Activated CD8-positive, alpha-beta memory T cell treated with anti-CD3 and anti-CD28 coated beads, Interleukin-2, amount 50 U/mL, for 48 hours (primary cell): ENCODE measurements at regions not wholly inside any gene's neighbourhood (a gene's known extent, or its start where the extent isn't known, plus 50 kb on each side); places are given as distances from the start of the nearest gene placed in this dataset.
"Not testable (repeated sequence)": the region's sequence is repeated elsewhere in the genome, so short reads cannot be mapped to it uniquely, and the experiment has no call there.

ENCODE experiments used
- DNase-seq: peaks from one replicate; pipeline ENCODE4 v3.0.0-alpha.2; 2020

DNA sequence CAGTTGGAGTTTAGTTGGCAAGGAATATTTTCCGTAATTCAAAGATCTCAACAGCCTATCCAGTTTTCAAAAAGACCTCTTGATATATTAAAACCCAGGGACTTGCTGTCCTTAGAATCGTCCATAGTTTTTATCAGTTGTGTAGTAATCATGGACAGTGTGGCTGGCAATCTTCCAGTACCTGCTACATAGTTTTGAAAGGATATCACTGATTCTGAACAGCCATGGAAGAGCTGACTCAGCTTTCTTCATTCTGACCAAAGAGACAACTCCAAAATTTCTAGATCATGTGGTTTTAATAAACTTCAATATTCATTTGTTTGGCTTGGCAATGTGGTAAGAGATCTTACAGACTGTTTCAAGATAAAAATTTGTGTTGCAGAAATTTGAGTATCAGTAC, 616.7 kb downstream of the TDRD15 start:
- DNase-seq, result no peak

DNA sequence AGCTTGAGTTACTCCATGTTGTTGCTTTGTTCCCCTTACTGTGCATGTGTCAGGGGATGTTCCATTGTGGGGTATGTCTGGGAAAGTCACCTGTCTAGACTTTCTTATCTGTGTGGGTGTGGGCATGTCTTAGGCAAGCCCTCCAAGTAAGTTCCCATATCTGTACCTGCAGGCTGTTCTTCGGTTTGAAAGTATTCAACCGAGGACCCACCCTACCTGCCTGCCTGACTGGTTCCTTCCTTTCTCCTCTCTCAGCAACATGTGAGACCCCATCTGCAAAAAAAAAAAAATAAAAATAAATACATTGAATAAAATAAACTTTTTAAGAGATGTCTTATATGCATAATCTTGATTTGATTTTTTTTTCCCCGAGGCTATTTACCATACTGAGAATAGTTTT, 622.7 kb downstream of the TDRD15 start:
- DNase-seq, result no peak

GRCh38 chr2:21748501-21748900, 624.7 kb downstream of the TDRD15 start:
- no peak for DNase-seq

DNA sequence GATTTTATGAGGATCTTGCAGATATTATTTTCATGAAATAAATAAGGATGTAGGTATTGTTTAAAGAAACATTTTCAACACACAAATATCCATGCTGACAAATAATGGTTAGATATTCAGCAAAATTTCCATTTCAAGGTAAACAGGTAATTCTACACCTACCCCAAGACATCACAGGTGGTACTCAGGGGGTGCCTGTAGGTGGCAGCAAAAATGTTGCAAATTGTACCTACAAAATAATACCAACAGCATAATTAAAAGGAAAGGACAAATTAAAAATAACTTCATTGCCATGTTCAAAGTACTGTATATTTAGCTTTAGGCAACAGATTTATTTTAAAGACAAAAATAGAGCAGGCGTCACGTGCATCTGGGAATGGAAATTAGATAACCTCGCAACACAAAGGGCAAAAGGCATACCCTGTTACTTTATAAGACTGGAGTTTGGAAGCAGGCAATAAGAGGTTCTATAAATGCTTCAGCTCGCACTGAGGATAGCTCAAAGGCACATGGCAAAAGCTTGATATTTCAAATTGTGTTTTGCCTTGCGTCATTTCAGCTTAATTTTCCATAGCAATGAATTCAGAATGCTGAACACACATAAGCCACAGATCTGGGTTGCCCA, 630.5 kb downstream of the TDRD15 start:
- DNase-seq, result no peak

DNA sequence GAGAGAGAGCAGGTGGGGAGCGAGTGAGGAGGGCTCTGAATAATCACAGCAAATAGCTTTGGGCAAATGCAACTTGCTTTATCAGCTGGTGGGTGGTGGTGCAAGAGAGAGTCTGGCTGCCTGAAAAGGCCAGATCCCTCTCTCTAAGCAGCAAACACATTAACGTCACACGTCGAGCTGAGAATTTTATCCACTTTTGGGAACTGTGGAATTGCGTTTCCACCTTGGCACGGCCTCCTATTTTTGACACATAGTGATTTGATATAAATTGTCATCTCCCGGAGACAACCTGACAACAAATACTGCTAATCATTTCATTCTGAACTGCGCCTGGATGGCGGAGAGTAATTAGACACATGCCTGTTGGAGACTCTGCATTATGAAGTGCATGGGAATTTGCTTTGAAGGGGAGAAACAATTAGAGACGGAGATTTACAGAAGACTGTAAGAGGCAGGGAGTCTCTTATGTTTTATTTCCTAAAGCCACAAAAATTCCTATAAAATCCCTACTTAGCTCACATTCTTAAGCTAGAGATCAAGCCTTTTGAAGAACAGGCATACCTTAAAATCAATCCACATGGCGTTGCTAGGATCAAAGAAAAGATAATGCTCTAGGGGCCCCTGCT, 634.1 kb downstream of the TDRD15 start:
- no peak for DNase-seq

- DNase-seq, result no peak
Observed at GRCh38 chr2:21759819-21760218, 636.1 kb downstream of the TDRD15 start.

- no peak for DNase-seq
Observed at GRCh38 chr2:21761361-21761760, 637.6 kb downstream of the TDRD15 start.

DNA sequence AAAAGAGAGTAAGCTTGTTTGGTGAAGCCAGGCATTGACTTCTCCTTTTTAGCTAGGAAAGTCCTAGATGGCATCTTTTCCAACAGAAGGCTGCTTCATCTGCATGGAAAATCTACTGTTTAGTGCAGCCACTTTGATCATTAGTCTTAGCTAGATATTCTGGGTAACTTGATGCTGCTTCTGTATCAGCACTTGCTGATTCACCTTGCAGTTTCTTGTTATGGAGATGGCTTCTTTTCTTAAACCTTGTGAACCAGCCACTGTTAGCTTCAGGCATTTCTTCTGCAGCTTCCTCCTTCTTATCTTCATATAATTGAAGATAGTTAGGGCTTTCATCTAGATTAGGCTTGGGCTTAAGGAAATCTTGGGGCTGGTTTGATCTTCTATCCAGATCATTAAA, 639.7 kb downstream of the TDRD15 start:
- DNase-seq, result no peak

GRCh38 chr2:21770787-21771186, 647.0 kb downstream of the TDRD15 start:
- no peak for DNase-seq

GRCh38 chr2:21772624-21773023, 648.9 kb downstream of the TDRD15 start:
- no peak for DNase-seq

DNA sequence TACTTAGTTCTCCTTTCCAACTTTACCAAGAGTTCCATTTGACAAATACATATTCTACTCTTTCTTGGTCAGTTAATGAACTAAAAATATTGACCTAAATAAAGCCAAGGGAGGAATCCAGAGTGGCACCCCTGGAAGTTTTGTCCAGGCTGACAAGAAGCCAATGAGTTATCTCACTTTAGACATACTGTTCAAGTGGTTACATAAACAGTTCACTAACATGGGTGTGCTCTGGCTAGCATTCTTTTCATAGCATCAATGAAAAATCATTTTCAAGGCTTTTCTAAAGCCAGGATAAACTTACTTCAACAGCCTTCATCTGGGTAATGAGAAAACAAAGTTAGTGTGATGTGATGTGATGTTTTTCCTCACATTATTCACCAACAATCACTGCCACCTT, 649.4 kb downstream of the TDRD15 start:
- DNase-seq, result no peak

- DNase-seq, result no peak
Observed at GRCh38 chr2:21774691-21775368, 651.1 kb downstream of the TDRD15 start.

- DNase-seq, result no peak
Observed at GRCh38 chr2:21779786-21780185, 656.0 kb downstream of the TDRD15 start.

DNA sequence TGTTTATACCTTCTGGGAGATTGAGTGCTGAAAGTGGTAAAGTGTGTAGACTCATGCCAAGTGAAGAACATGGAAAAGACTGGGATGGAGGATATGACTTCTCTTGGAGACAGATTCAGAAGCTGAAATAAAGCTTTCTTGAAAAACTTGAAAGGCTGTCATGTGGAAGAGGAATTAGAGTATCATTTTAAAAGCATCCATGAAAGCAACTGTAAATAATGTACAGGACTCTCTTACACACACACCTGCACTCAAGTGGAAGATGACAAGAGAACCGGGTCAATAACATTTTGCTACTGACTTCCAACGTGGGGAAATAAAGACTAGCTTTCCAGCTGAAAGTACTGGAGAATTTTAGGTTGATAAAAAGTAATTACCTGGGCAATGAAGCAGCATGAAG, 658.2 kb downstream of the TDRD15 start:
- no peak for DNase-seq

GRCh38 chr2:21782866-21783265, 659.1 kb downstream of the TDRD15 start:
- no peak for DNase-seq

DNA sequence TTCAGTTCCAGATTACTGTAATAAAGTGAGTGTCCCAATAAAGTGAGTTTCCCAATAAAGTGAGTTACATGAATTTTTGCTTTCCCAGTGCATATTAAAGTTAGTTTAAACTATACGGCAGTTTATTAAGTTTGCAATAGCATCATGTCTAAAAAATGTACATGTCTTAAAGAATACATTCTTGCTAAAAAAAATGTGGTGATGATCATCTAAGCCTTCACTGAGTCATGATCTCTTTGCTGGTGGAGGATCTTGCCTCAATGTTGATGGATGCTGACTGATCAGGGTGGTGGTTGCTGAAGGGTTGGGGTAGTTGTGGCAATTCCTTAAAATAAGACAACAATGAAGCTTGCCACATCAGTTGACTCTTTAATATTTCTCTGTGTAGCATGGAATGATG, 664.2 kb downstream of the TDRD15 start:
- DNase-seq, result no peak

- not testable (repeated sequence) for DNase-seq
Observed at GRCh38 chr2:21790311-21790710, 666.5 kb downstream of the TDRD15 start.

DNA sequence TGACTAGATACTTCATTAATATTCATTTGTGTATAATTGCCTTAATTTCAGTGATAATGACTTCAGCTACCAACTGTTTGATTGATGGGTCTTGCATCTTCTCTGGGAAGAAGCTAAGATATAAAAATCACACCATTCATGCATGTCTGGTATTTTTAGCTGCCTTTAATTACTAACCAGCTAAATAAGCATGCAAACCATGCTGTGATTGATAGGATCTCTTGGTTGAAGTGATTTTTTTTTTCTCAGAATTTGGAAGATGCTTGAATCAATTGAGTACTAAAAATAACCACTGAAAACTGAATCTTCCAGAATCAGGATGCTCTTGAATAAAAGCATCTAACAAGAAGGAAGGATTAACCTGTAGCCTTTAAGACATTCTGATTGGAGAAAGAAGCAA, 668.8 kb downstream of the TDRD15 start:
- DNase-seq, result no peak

GRCh38 chr2:21793461-21793860, 669.7 kb downstream of the TDRD15 start:
- no peak for DNase-seq

DNA sequence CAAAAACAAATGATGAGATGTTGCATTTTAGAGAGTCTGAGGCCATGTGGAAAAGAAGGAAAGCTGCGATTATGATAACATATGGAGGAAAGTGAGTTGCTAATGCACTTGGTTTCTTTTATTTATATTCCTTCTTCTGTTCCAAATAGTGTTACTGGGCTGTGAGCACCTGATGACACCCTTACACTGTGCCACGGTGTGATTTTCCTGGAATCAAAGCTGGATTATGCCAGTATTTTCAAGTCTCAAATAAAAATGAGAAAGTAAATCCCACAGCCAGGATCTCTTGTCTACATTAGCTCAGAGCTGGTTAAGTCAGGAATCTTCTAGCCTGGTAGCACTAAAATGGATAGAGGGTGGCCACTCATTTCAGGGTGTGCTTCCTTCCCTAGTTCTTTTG, 670.8 kb downstream of the TDRD15 start:
- DNase-seq, result no peak

- no peak for DNase-seq
Observed at GRCh38 chr2:21800356-21800755, 676.6 kb downstream of the TDRD15 start.

DNA sequence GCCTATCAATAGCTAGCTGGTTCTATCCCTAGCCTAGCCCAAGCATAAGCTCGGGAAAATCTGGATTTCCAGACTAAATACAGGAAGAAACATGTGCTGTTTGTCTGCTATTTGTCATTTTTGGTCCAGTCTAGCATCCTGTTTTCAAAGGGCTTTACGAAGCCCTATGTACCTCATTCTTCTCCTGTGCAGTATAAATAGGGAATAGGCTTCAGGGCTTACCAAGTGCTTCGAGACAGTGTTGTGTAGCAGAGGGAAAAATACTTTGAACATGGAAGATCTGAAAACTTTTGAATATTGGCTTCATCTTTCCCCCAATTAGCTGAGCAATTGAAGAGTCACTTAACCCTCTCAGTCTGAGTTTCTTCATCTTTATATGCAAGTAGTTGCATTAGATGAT, 679.8 kb downstream of the TDRD15 start:
- DNase-seq, result no peak

- DNase-seq, result no peak
Observed at GRCh38 chr2:21804151-21804550, 680.4 kb downstream of the TDRD15 start.

DNA sequence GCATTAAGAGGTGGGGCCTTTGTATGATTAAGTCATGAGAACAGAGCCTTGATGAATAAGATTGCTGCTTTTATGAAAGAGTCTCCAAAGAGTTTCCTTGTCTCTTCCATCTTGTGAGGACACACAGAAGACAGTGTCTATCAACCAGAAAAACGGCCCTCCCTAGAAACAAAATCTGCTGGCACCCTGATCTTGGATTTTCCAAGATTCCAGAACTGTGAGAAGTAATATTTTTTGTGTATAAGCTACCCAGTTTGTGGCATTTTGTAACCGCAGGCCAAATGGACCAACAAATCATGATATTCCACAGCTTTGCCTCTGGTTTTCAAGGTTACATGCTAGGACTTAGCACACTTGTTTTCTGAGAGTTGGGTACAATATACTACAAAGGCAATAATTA, 687.8 kb downstream of the TDRD15 start:
- no peak for DNase-seq

- no peak for DNase-seq
Observed at GRCh38 chr2:21812766-21813165, 689.0 kb downstream of the TDRD15 start.
